ENCODE measurements at regions not wholly inside any gene's neighbourhood (a gene's known extent, or its start where the extent isn't known, plus 50 kb on each side); places are given as distances from the start of the nearest gene placed in this dataset.

- TF ChIP-seq GATA3 (IDR thresholded peaks at IDR 0.05; ENCODE audit: low read depth, low read length) (no peak), GATA2 (IDR thresholded peaks at IDR 0.05; ENCODE audit: low read depth, low read length) (no peak)
These were observed 160.3 kb upstream of the TCF4 start for GRCh38 chr18:55748227-55748738.

- no peak for TF ChIP-seq GATA3 (IDR thresholded peaks at IDR 0.05; ENCODE audit: low read depth, low read length)
- no peak for TF ChIP-seq GATA2 (IDR thresholded peaks at IDR 0.05; ENCODE audit: low read depth, low read length)
These were observed 156.2 kb upstream of the TCF4 start for GRCh38 chr18:55744206-55744605.

- TF ChIP-seq GATA2 (IDR thresholded peaks at IDR 0.05; ENCODE audit: low read depth, low read length) = no peak
- no peak for TF ChIP-seq GATA3 (IDR thresholded peaks at IDR 0.05; ENCODE audit: low read depth, low read length)
These were observed 155.7 kb upstream of the TCF4 start for GRCh38 chr18:55743736-55744135.

- no peak for TF ChIP-seq GATA3 (IDR thresholded peaks at IDR 0.05; ENCODE audit: low read depth, low read length)
- TF ChIP-seq GATA2 (IDR thresholded peaks at IDR 0.05; ENCODE audit: low read depth, low read length) = no peak
These were observed 155.1 kb upstream of the TCF4 start for GRCh38 chr18:55743133-55743532.

GRCh38 chr18:55739488-55739887 is 151.5 kb upstream of the TCF4 start:
- no peak for TF ChIP-seq GATA3 (IDR thresholded peaks at IDR 0.05; ENCODE audit: low read depth, low read length)
- TF ChIP-seq GATA2 (IDR thresholded peaks at IDR 0.05; ENCODE audit: low read depth, low read length) = no peak

GRCh38 chr18:55738483-55739114 is 150.6 kb upstream of the TCF4 start:
- no peak for TF ChIP-seq GATA2 (IDR thresholded peaks at IDR 0.05; ENCODE audit: low read depth, low read length)

- TF ChIP-seq GATA2 (IDR thresholded peaks at IDR 0.05; ENCODE audit: low read depth, low read length) (no peak), GATA3 (IDR thresholded peaks at IDR 0.05; ENCODE audit: low read depth, low read length) (no peak)
These were observed 149.9 kb upstream of the TCF4 start for GRCh38 chr18:55737781-55738468.

GRCh38 chr18:55737266-55737665 is 149.3 kb upstream of the TCF4 start:
- no peak for TF ChIP-seq GATA3 (IDR thresholded peaks at IDR 0.05; ENCODE audit: low read depth, low read length)
- TF ChIP-seq GATA2 (IDR thresholded peaks at IDR 0.05; ENCODE audit: low read depth, low read length) = no peak

- no peak for TF ChIP-seq GATA2 (IDR thresholded peaks at IDR 0.05; ENCODE audit: low read depth, low read length)
- no peak for TF ChIP-seq GATA3 (IDR thresholded peaks at IDR 0.05; ENCODE audit: low read depth, low read length)
These were observed 148.0 kb upstream of the TCF4 start for GRCh38 chr18:55735969-55736368.

GRCh38 chr18:55735199-55735855 is 147.3 kb upstream of the TCF4 start:
- TF ChIP-seq GATA2 (IDR thresholded peaks at IDR 0.05; ENCODE audit: low read depth, low read length) = no peak
- no peak for TF ChIP-seq GATA3 (IDR thresholded peaks at IDR 0.05; ENCODE audit: low read depth, low read length)

GRCh38 chr18:55732227-55733106 is 144.5 kb upstream of the TCF4 start:
- no peak for TF ChIP-seq GATA3 (IDR thresholded peaks at IDR 0.05; ENCODE audit: low read depth, low read length)
- no peak for TF ChIP-seq GATA2 (IDR thresholded peaks at IDR 0.05; ENCODE audit: low read depth, low read length)

GRCh38 chr18:55731594-55732042 is 143.6 kb upstream of the TCF4 start:
- TF ChIP-seq GATA3 (IDR thresholded peaks at IDR 0.05; ENCODE audit: low read depth, low read length) (no peak), GATA2 (IDR thresholded peaks at IDR 0.05; ENCODE audit: low read depth, low read length) (no peak)

GRCh38 chr18:55713707-55714106 is 125.7 kb upstream of the TCF4 start:
- no peak for TF ChIP-seq GATA2 (IDR thresholded peaks at IDR 0.05; ENCODE audit: low read depth, low read length)
- TF ChIP-seq GATA3 (IDR thresholded peaks at IDR 0.05; ENCODE audit: low read depth, low read length) = no peak

- no peak for TF ChIP-seq GATA3 (IDR thresholded peaks at IDR 0.05; ENCODE audit: low read depth, low read length)
- TF ChIP-seq GATA2 (IDR thresholded peaks at IDR 0.05; ENCODE audit: low read depth, low read length) = no peak
These were observed 118.9 kb upstream of the TCF4 start for GRCh38 chr18:55706898-55707297.

Measured in SH-SY5Y (cell line).